ENCODE measurements at regions not wholly inside any gene's neighbourhood (a gene's known extent, or its start where the extent isn't known, plus 50 kb on each side); places are given as distances from the start of the nearest gene placed in this dataset.
A peak's percentile ranks its signal among the peaks of the same experiment; 100 is the strongest.
"Not testable (repeated sequence)": the region's sequence is repeated elsewhere in the genome, so short reads cannot be mapped to it uniquely, and the experiment has no call there.

- no peak for DNase-seq (ENCODE audit: low spot score)
These were observed 102.6 kb upstream of the BNIP2 start for GRCh38 chr15:59791755-59792154.

GRCh38 chr15:59791079-59791478 is 102.0 kb upstream of the BNIP2 start:
- DNase-seq (ENCODE audit: low spot score) (no peak), FAIRE-seq (no peak)

More at GRCh38 chr15:59791755-59792154, 102.6 kb upstream of the BNIP2 start:
- peak; percentile 13 for FAIRE-seq

GRCh38 chr15:59786466-59786865 is 97.3 kb upstream of the BNIP2 start:
- DNase-seq (ENCODE audit: low spot score) = not testable (repeated sequence)

GRCh38 chr15:59785981-59786380 is 96.9 kb upstream of the BNIP2 start:
- not testable (repeated sequence) for DNase-seq (ENCODE audit: low spot score); FAIRE-seq

More at GRCh38 chr15:59786466-59786865, 97.3 kb upstream of the BNIP2 start:
- FAIRE-seq = not testable (repeated sequence)

GRCh38 chr15:59783774-59784520 is 94.8 kb upstream of the BNIP2 start:
- FAIRE-seq = peak; percentile 9
- not testable (repeated sequence) for DNase-seq (ENCODE audit: low spot score)

- no peak for DNase-seq (ENCODE audit: low spot score)
- no peak for FAIRE-seq
These were observed 90.0 kb upstream of the BNIP2 start for GRCh38 chr15:59779110-59779509.

GRCh38 chr15:59764775-59765174 is 75.7 kb upstream of the BNIP2 start:
- FAIRE-seq = no peak
- DNase-seq (ENCODE audit: low spot score) = no peak

GRCh38 chr15:59762558-59762957 is 73.4 kb upstream of the BNIP2 start:
- DNase-seq (ENCODE audit: low spot score) (no peak), FAIRE-seq (no peak)

GRCh38 chr15:59760256-59760655 is 71.1 kb upstream of the BNIP2 start:
- DNase-seq (ENCODE audit: low spot score); FAIRE-seq: not testable (repeated sequence)

- FAIRE-seq (peak; percentile 90), DNase-seq (ENCODE audit: low spot score) (peak; percentile 63)
These were observed 62.7 kb upstream of the BNIP2 start for GRCh38 chr15:59751552-59752413.

- DNase-seq (ENCODE audit: low spot score) (no peak), FAIRE-seq (no peak)
These were observed 57.7 kb upstream of the BNIP2 start for GRCh38 chr15:59746777-59747176.

- DNase-seq (ENCODE audit: low spot score) = peak; percentile 70
These were observed 52.3 kb upstream of the BNIP2 start for GRCh38 chr15:59741274-59741906.

GRCh38 chr15:59739557-59740186 is 50.6 kb upstream of the BNIP2 start:
- FAIRE-seq (peak; percentile 62), DNase-seq (ENCODE audit: low spot score) (no peak)

More at GRCh38 chr15:59741274-59741906, 52.3 kb upstream of the BNIP2 start:
- FAIRE-seq = peak; percentile 23

All from urothelium cell line (cell line).